ENCODE measurements at regions not wholly inside any gene's neighbourhood (a gene's known extent, or its start where the extent isn't known, plus 50 kb on each side); places are given as distances from the start of the nearest gene placed in this dataset.
"Not testable (repeated sequence)": the region's sequence is repeated elsewhere in the genome, so short reads cannot be mapped to it uniquely, and the experiment has no call there.

- no peak for DNase-seq
Measured at GRCh38 chr19:31448221-31448657, 99.0 kb upstream of the TSHZ3 start.

- no peak for DNase-seq
Measured at GRCh38 chr19:31449379-31449778, 100.1 kb upstream of the TSHZ3 start.

- no peak for DNase-seq
Measured at GRCh38 chr19:31450696-31451095, 101.5 kb upstream of the TSHZ3 start.

- no peak for DNase-seq
Measured at GRCh38 chr19:31451686-31452330, 102.6 kb upstream of the TSHZ3 start.

GRCh38 chr19:31459430-31459829, 110.2 kb upstream of the TSHZ3 start:
- DNase-seq: no peak

GRCh38 chr19:31461814-31462539, 112.7 kb upstream of the TSHZ3 start:
- no peak for DNase-seq

GRCh38 chr19:31470229-31470939, 121.1 kb upstream of the TSHZ3 start:
- DNase-seq: no peak

GRCh38 chr19:31470952-31471351, 121.7 kb upstream of the TSHZ3 start:
- DNase-seq: no peak

GRCh38 chr19:31478241-31478640, 129.0 kb upstream of the TSHZ3 start:
- DNase-seq: no peak

GRCh38 chr19:31483226-31483857, 134.1 kb upstream of the TSHZ3 start:
- DNase-seq: no peak

GRCh38 chr19:31484858-31485410, 135.7 kb upstream of the TSHZ3 start:
- not testable (repeated sequence) for DNase-seq

GRCh38 chr19:31485472-31485871, 136.2 kb upstream of the TSHZ3 start:
- no peak for DNase-seq

GRCh38 chr19:31491242-31491641, 142.0 kb upstream of the TSHZ3 start:
- no peak for DNase-seq

- no peak for DNase-seq
Measured at GRCh38 chr19:31492050-31492449, 142.8 kb upstream of the TSHZ3 start.

- DNase-seq: no peak
Measured at GRCh38 chr19:31496076-31496475, 146.8 kb upstream of the TSHZ3 start.

GRCh38 chr19:31497709-31498108, 148.5 kb upstream of the TSHZ3 start:
- no peak for DNase-seq

- DNase-seq: no peak
Measured at GRCh38 chr19:31498781-31499180, 149.5 kb upstream of the TSHZ3 start.

- DNase-seq: no peak
Measured at GRCh38 chr19:31499281-31500196, 150.3 kb upstream of the TSHZ3 start.

GRCh38 chr19:31500197-31500830, 151.1 kb upstream of the TSHZ3 start:
- DNase-seq: no peak

GRCh38 chr19:31500946-31501345, 151.7 kb upstream of the TSHZ3 start:
- DNase-seq: no peak

GRCh38 chr19:31501427-31502195, 152.4 kb upstream of the TSHZ3 start:
- no peak for DNase-seq

All from DMS153 (cell line).